ENCODE measurements at regions not wholly inside any gene's neighbourhood (a gene's known extent, or its start where the extent isn't known, plus 50 kb on each side); places are given as distances from the start of the nearest gene placed in this dataset.
"Not testable (repeated sequence)": the region's sequence is repeated elsewhere in the genome, so short reads cannot be mapped to it uniquely, and the experiment has no call there.

- Mint-ChIP-seq H3K27ac (no peak overlapping the region), H3K4me1 (peaks cover 0 to 2% (median 0%) of the 10 kb centered on the region in 4 donors), H3K9me3 (peaks cover 2 to 21% (median 16%) of the 10 kb centered on the region in 8 donors), H3K27me3 (peaks cover 2 to 3% of the 10 kb centered on the region in 2 donors), H3K36me3 (no peaks in the 10 kb centered on the region), H3K4me3 (no peak overlapping the region)
- no peaks in the 10 kb centered on the region for H3K36me3 ChIP-seq (ENCODE audit: insufficient read depth, low read length)
- ChIA-PET POLR2A (ENCODE audit: partially characterized antibody) (no interaction called here), CTCF (ENCODE audit: partially characterized antibody) (no interaction called here)
- H3K4me3 ChIP-seq (ENCODE audit: low read length in 2 of 2) = no peak overlapping the region
- no peaks in the 10 kb centered on the region for H3K9me3 ChIP-seq (ENCODE audit: control insufficient read depth in 1 of 2, low read length in 2 of 2)
- no peaks in the 10 kb centered on the region for H3K27me3 ChIP-seq (ENCODE audit: insufficient read depth, low read length)
- H3K27ac ChIP-seq (ENCODE audit: low read depth, low read length) = no peak overlapping the region
- intact Hi-C loops (cut with micrococcal nuclease) = no loop called here
- no peaks in the 10 kb centered on the region for H3K4me1 ChIP-seq (ENCODE audit: insufficient read depth, low read length)
- DNase-seq = no peak
Measured at GRCh38 chr3:5504135-5504534, 316.6 kb downstream of the EDEM1 start.

DNA sequence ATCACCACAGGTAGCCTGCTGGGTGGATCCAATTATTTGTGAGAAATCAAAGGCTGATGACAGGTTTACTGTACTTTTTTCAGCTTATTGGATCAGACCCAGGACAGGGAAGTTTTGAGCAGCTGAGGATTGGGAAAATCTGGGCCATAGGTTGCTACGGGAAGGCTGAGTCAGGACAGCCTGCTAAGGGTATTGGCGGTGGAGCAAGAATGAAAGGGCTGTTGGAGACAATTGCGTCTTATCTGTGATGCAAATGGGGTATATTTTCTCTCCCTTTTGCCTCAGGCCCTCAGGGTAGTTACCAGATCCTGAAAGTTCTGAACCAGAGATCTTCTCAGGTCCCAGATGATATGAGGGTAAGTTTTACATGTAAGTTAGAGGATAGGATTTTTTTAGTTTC lies 317.7 kb downstream of the EDEM1 start:
- Mint-ChIP-seq H3K27me3 (peaks cover 2 to 3% of the 10 kb centered on the region in 2 donors), H3K27ac (no peak overlapping the region), H3K4me3 (no peak overlapping the region), H3K4me1 (peaks cover 0 to 2% (median 0%) of the 10 kb centered on the region in 4 donors), H3K36me3 (no peaks in the 10 kb centered on the region), H3K9me3 (peaks cover 2 to 32% (median 24%) of the 10 kb centered on the region in 8 donors)
- no peak for DNase-seq
- Histone ChIP-seq H3K27ac (ENCODE audit: low read depth, low read length) (no peak overlapping the region), H3K36me3 (ENCODE audit: insufficient read depth, low read length) (no peaks in the 10 kb centered on the region), H3K4me3 (ENCODE audit: low read length in 2 of 2) (no peak overlapping the region), H3K27me3 (ENCODE audit: insufficient read depth, low read length) (no peaks in the 10 kb centered on the region), H3K4me1 (ENCODE audit: insufficient read depth, low read length) (no peaks in the 10 kb centered on the region), H3K9me3 (ENCODE audit: control insufficient read depth in 1 of 2, low read length in 2 of 2) (no peaks in the 10 kb centered on the region)
- intact Hi-C loops (cut with micrococcal nuclease) = no loop called here
- ChIA-PET POLR2A (ENCODE audit: partially characterized antibody) (no interaction called here), CTCF (ENCODE audit: partially characterized antibody) (no interaction called here)

GRCh38 chr3:5505997-5506396 lies 318.5 kb downstream of the EDEM1 start:
- CTCF ChIA-PET (ENCODE audit: partially characterized antibody) = no interaction called here
- POLR2A ChIA-PET (ENCODE audit: partially characterized antibody) = no interaction called here
- H3K4me3 ChIP-seq (ENCODE audit: low read length in 2 of 2) = no peak overlapping the region

DNA sequence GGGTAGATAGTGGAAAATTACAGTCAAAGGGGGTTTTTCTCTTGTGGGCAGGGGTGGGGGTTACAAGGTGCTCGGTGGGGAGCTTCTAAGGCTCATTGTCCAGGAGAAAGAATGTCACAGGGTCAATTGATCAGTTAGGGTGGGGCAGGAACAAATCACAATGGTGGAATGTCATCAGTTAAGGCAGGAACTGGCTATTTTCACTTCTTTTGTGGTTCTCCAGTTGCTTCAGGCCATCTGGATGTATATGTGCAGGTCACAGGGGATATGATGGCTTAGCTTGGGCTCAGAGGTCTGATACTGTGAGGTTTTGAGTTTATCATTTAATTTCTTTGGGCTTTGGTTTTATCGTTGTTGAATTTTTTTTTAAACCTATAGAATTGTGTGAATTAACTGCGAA lies 321.4 kb downstream of the EDEM1 start:
- H3K4me3 Mint-ChIP-seq; DNase-seq; H3K4me1 Mint-ChIP-seq; H3K36me3 Mint-ChIP-seq; H3K27me3 ChIP-seq (ENCODE audit: insufficient read depth, low read length); H3K36me3 ChIP-seq (ENCODE audit: insufficient read depth, low read length); H3K4me3 ChIP-seq (ENCODE audit: low read length in 2 of 2); H3K27me3 Mint-ChIP-seq; intact Hi-C loops (cut with micrococcal nuclease); CTCF ChIA-PET (ENCODE audit: partially characterized antibody); H3K27ac Mint-ChIP-seq; H3K4me1 ChIP-seq (ENCODE audit: insufficient read depth, low read length); POLR2A ChIA-PET (ENCODE audit: partially characterized antibody); H3K9me3 ChIP-seq (ENCODE audit: control insufficient read depth in 1 of 2, low read length in 2 of 2); H3K27ac ChIP-seq (ENCODE audit: low read depth, low read length): not testable (repeated sequence)
- H3K9me3 Mint-ChIP-seq = peaks cover 2 to 56% (median 46%) of the 10 kb centered on the region in 8 donors

More at GRCh38 chr3:5505997-5506396, 318.5 kb downstream of the EDEM1 start:
- no peaks in the 10 kb centered on the region for H3K36me3 ChIP-seq (ENCODE audit: insufficient read depth, low read length)
- Mint-ChIP-seq H3K27ac (no peak overlapping the region), H3K27me3 (peaks cover 3% of the 10 kb centered on the region in 2 donors), H3K4me1 (peaks cover 0 to 2% (median 0%) of the 10 kb centered on the region in 4 donors), H3K36me3 (no peaks in the 10 kb centered on the region), H3K9me3 (peaks cover 2 to 32% (median 27%) of the 10 kb centered on the region in 8 donors), H3K4me3 (no peak overlapping the region)
- no peak for DNase-seq
- H3K9me3 ChIP-seq (ENCODE audit: control insufficient read depth in 1 of 2, low read length in 2 of 2) = no peaks in the 10 kb centered on the region
- H3K27me3 ChIP-seq (ENCODE audit: insufficient read depth, low read length) = no peaks in the 10 kb centered on the region
- H3K27ac ChIP-seq (ENCODE audit: low read depth, low read length) = no peak overlapping the region
- no peaks in the 10 kb centered on the region for H3K4me1 ChIP-seq (ENCODE audit: insufficient read depth, low read length)
- intact Hi-C loops (cut with micrococcal nuclease) = no loop called here

DNA sequence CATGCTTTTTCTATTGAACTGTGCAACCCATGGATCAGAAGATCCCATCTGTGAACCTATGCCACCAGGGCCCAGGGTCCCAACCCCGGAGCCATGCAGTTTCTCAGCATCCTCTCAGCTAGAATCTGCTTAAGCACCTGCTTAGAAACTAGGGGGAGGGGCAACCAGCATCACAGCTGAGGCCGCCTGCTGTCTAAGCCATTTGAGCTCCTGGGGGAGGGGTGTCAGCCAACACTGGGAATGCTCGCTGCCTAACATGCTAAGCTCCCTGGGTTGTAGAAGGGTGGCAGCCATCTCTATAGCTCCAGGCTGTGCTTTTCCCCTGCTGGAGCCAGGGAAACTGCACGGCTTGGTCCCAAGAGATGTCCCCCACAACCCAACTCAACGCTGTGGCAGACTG lies 322.8 kb downstream of the EDEM1 start:
- intact Hi-C loops (cut with micrococcal nuclease) = no loop called here
- POLR2A ChIA-PET (ENCODE audit: partially characterized antibody) = no interaction called here
- CTCF ChIA-PET (ENCODE audit: partially characterized antibody) = no interaction called here
- no peak overlapping the region for H3K4me3 Mint-ChIP-seq
- Histone ChIP-seq H3K27ac (ENCODE audit: low read depth, low read length) (no peak overlapping the region), H3K9me3 (ENCODE audit: control insufficient read depth in 1 of 2, low read length in 2 of 2) (no peaks in the 10 kb centered on the region), H3K4me3 (ENCODE audit: low read length in 2 of 2) (no peak overlapping the region), H3K4me1 (ENCODE audit: insufficient read depth, low read length) (no peaks in the 10 kb centered on the region), H3K27me3 (ENCODE audit: insufficient read depth, low read length) (no peaks in the 10 kb centered on the region), H3K36me3 (ENCODE audit: insufficient read depth, low read length) (no peaks in the 10 kb centered on the region)
- H3K36me3 Mint-ChIP-seq = no peaks in the 10 kb centered on the region
- H3K27me3 Mint-ChIP-seq = peaks cover 3 to 4% of the 10 kb centered on the region in 2 donors
- no peak overlapping the region for H3K27ac Mint-ChIP-seq
- H3K9me3 Mint-ChIP-seq = peaks cover 2 to 70% (median 54%) of the 10 kb centered on the region in 8 donors
- DNase-seq = no peak
- H3K4me1 Mint-ChIP-seq = peaks cover 0 to 2% (median 0%) of the 10 kb centered on the region in 4 donors

- DNase-seq = no peak
- no peak overlapping the region for H3K27ac Mint-ChIP-seq
- Histone ChIP-seq H3K4me1 (ENCODE audit: insufficient read depth, low read length) (no peaks in the 10 kb centered on the region), H3K4me3 (ENCODE audit: low read length in 2 of 2) (no peak overlapping the region), H3K36me3 (ENCODE audit: insufficient read depth, low read length) (no peaks in the 10 kb centered on the region), H3K9me3 (ENCODE audit: control insufficient read depth in 1 of 2, low read length in 2 of 2) (no peaks in the 10 kb centered on the region), H3K27me3 (ENCODE audit: insufficient read depth, low read length) (no peaks in the 10 kb centered on the region), H3K27ac (ENCODE audit: low read depth, low read length) (no peak overlapping the region)
- H3K27me3 Mint-ChIP-seq = peaks cover 0 to 3% of the 10 kb centered on the region in 2 donors
- CTCF ChIA-PET (ENCODE audit: partially characterized antibody) = no interaction called here
- no peaks in the 10 kb centered on the region for H3K4me1 Mint-ChIP-seq
- intact Hi-C loops (cut with micrococcal nuclease) = no loop called here
- H3K4me3 Mint-ChIP-seq = no peak overlapping the region
- no peaks in the 10 kb centered on the region for H3K36me3 Mint-ChIP-seq
- POLR2A ChIA-PET (ENCODE audit: partially characterized antibody) = no interaction called here
- peaks cover 1 to 38% (median 22%) of the 10 kb centered on the region in 8 donors for H3K9me3 Mint-ChIP-seq
Measured at GRCh38 chr3:5517921-5518320, 330.4 kb downstream of the EDEM1 start.

DNA sequence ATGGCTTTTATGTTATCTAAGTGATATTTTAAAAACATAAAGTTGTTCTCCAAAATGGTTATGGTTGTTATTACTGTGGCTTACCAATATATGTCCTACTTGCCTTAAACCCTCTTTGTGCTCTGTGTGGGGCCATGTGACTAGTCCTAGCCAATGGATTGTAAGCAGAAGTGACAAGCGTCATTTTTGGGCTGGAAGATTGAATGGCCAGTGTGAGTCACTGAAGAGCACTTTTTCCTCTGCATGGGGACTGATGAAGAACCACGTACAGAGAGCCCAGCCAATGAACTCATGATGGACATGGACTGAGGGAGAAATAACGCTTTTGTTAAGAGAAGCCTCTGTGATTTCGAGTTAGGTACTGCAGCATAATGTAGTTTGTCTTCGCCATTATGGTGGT lies 332.7 kb downstream of the EDEM1 start:
- Mint-ChIP-seq H3K4me1 (no peaks in the 10 kb centered on the region), H3K27me3 (peaks cover 0 to 4% of the 10 kb centered on the region in 2 donors), H3K27ac (no peak overlapping the region), H3K9me3 (peaks cover 3 to 20% (median 12%) of the 10 kb centered on the region in 8 donors), H3K4me3 (no peak overlapping the region), H3K36me3 (no peaks in the 10 kb centered on the region)
- Histone ChIP-seq H3K4me3 (ENCODE audit: low read length in 2 of 2) (no peak overlapping the region), H3K36me3 (ENCODE audit: insufficient read depth, low read length) (no peaks in the 10 kb centered on the region), H3K4me1 (ENCODE audit: insufficient read depth, low read length) (no peaks in the 10 kb centered on the region), H3K9me3 (ENCODE audit: control insufficient read depth in 1 of 2, low read length in 2 of 2) (no peaks in the 10 kb centered on the region), H3K27ac (ENCODE audit: low read depth, low read length) (no peak overlapping the region), H3K27me3 (ENCODE audit: insufficient read depth, low read length) (no peaks in the 10 kb centered on the region)
- ChIA-PET CTCF (ENCODE audit: partially characterized antibody) (no interaction called here), POLR2A (ENCODE audit: partially characterized antibody) (no interaction called here)
- intact Hi-C loops (cut with micrococcal nuclease) = no loop called here
- no peak for DNase-seq

DNA sequence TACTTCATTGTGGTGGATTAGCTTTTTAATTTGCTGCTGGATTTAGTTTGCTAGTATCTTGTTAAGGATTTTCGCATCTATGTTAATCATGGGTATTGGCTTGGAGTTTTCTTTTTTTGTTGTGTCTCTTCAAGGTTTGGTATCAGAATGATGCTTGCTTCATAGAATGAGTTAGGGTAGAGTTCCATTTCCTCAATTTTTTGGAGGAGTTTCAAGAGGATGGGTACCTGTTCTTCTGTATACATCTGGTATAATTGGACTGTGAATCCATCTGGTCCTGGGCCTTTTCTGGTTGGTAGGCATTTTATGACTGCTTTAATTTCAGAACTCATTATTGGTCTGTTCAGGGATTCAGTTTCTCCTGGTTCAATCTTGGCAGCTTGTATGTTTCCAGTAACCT lies 335.6 kb downstream of the EDEM1 start:
- H3K9me3 Mint-ChIP-seq = peaks cover 0 to 13% (median 9%) of the 10 kb centered on the region in 8 donors
- CTCF ChIA-PET (ENCODE audit: partially characterized antibody) = no interaction called here

More for the DNA sequence above, 335.6 kb downstream of the EDEM1 start:
- Histone ChIP-seq H3K4me3 (ENCODE audit: low read length in 2 of 2) (no peak overlapping the region), H3K4me1 (ENCODE audit: insufficient read depth, low read length) (no peaks in the 10 kb centered on the region), H3K27ac (ENCODE audit: low read depth, low read length) (no peak overlapping the region), H3K27me3 (ENCODE audit: insufficient read depth, low read length) (no peaks in the 10 kb centered on the region), H3K9me3 (ENCODE audit: control insufficient read depth in 1 of 2, low read length in 2 of 2) (no peaks in the 10 kb centered on the region), H3K36me3 (ENCODE audit: insufficient read depth, low read length) (no peaks in the 10 kb centered on the region)
- POLR2A ChIA-PET (ENCODE audit: partially characterized antibody) = no interaction called here
- no peak overlapping the region for H3K27ac Mint-ChIP-seq
- no peak overlapping the region for H3K4me3 Mint-ChIP-seq
- intact Hi-C loops (cut with micrococcal nuclease) = no loop called here
- H3K27me3 Mint-ChIP-seq = peaks cover 0 to 4% of the 10 kb centered on the region in 2 donors
- no peaks in the 10 kb centered on the region for H3K36me3 Mint-ChIP-seq
- no peak for DNase-seq
- no peaks in the 10 kb centered on the region for H3K4me1 Mint-ChIP-seq

All from CD4-positive, alpha-beta memory T cell (primary cell).